ENCODE measurements at regions not wholly inside any gene's neighbourhood (a gene's known extent, or its start where the extent isn't known, plus 50 kb on each side); places are given as distances from the start of the nearest gene placed in this dataset.

- TF ChIP-seq CTCF (IDR thresholded peaks at IDR 0.05) (no peak), POLR2A (IDR thresholded peaks at IDR 0.05) (no peak)
These were observed 55.8 kb upstream of the TFAP2D start for GRCh38 chr6:50657513-50657912.

All from body of pancreas (tissue), 4 donors.